ENCODE measurements at regions not wholly inside any gene's neighbourhood (a gene's known extent, or its start where the extent isn't known, plus 50 kb on each side); places are given as distances from the start of the nearest gene placed in this dataset.
A peak's percentile ranks its signal among the peaks of the same experiment; 100 is the strongest.

GRCh38 chr1:235925016-235925415, 58.3 kb upstream of the LYST start:
- TF ChIP-seq, protein P1, sequence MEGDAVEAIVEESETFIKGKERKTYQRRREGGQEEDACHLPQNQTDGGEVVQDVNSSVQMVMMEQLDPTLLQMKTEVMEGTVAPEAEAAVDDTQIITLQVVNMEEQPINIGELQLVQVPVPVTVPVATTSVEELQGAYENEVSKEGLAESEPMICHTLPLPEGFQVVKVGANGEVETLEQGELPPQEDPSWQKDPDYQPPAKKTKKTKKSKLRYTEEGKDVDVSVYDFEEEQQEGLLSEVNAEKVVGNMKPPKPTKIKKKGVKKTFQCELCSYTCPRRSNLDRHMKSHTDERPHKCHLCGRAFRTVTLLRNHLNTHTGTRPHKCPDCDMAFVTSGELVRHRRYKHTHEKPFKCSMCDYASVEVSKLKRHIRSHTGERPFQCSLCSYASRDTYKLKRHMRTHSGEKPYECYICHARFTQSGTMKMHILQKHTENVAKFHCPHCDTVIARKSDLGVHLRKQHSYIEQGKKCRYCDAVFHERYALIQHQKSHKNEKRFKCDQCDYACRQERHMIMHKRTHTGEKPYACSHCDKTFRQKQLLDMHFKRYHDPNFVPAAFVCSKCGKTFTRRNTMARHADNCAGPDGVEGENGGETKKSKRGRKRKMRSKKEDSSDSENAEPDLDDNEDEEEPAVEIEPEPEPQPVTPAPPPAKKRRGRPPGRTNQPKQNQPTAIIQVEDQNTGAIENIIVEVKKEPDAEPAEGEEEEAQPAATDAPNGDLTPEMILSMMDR (IDR thresholded peaks at IDR 0.05; ENCODE audit: low read depth, low read length, missing control alignments): no peak
- in situ Hi-C loops (cut with HindIII; ENCODE audit: low sequenced_read_pairs): no loop called here
- no peak for DNase-seq (ENCODE audit: low read depth)
- no peak overlapping the region for H3K4me3 ChIP-seq (ENCODE audit: low read depth, low read length)

GRCh38 chr1:235923466-235924021, 56.8 kb upstream of the LYST start:
- no peak overlapping the region for H3K4me3 ChIP-seq (ENCODE audit: low read depth, low read length)
- DNase-seq (ENCODE audit: low read depth): no peak
- in situ Hi-C loops (cut with HindIII; ENCODE audit: low sequenced_read_pairs): no loop called here
- TF ChIP-seq, protein P1 (IDR thresholded peaks at IDR 0.05; ENCODE audit: low read depth, low read length, missing control alignments): no peak

- no peak overlapping the region for H3K4me3 ChIP-seq (ENCODE audit: low read depth, low read length)
- in situ Hi-C loops (cut with HindIII; ENCODE audit: low sequenced_read_pairs): no loop called here
- TF ChIP-seq, protein P1 (IDR thresholded peaks at IDR 0.05; ENCODE audit: low read depth, low read length, missing control alignments): no peak
- DNase-seq (ENCODE audit: low read depth): no peak
These were observed 54.1 kb upstream of the LYST start for GRCh38 chr1:235920596-235921375.

GRCh38 chr1:235919833-235920441, 53.2 kb upstream of the LYST start:
- DNase-seq (ENCODE audit: low read depth): peak; percentile 65
- in situ Hi-C loops (cut with HindIII; ENCODE audit: low sequenced_read_pairs): no loop called here
- H3K4me3 ChIP-seq (ENCODE audit: low read depth, low read length): no peak overlapping the region
- TF ChIP-seq, protein P1 (IDR thresholded peaks at IDR 0.05; ENCODE audit: low read depth, low read length, missing control alignments): no peak

DNA sequence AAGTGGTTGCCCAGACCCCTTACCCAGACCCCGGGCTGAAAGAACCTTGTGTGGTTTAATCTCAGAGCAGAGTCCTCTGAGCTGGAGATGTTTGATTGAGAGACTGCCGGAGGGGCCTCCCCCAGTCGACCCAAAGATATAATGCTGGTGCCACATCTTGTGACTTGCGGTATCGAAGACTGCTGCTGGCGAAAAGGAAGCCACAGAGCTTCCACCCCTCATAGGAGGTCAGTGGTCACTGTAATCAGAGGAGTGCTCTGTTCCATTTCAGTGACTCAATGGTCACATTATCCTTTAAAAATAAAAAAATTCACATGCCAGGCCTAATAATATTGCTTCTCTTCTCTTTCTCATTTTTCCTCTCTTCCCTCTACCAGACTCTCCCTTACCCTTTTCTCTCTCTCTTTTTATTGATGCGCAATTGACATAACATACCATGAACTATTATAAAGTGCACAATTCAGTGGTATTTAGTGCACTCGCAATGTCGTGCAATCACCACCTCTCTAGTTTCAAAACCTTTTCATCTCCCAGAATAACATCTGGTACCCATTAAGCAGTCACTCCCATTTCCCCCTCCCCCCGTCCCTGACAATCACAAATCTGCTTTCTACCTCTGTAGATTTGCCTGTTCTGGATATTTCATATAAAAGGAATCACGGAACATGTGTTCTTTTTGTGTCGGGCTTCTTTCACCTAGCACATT, 52.6 kb upstream of the LYST start:
- TF ChIP-seq, protein P1 (IDR thresholded peaks at IDR 0.05; ENCODE audit: low read depth, low read length, missing control alignments): no peak
- in situ Hi-C loops (cut with HindIII; ENCODE audit: low sequenced_read_pairs): no loop called here
- H3K4me3 ChIP-seq (ENCODE audit: low read depth, low read length): no peak overlapping the region
- DNase-seq (ENCODE audit: low read depth): no peak

GRCh38 chr1:235918465-235918864, 51.8 kb upstream of the LYST start:
- TF ChIP-seq, protein P1 (IDR thresholded peaks at IDR 0.05; ENCODE audit: low read depth, low read length, missing control alignments): no peak
- H3K4me3 ChIP-seq (ENCODE audit: low read depth, low read length): no peak overlapping the region
- no peak for DNase-seq (ENCODE audit: low read depth)
- in situ Hi-C loops (cut with HindIII; ENCODE audit: low sequenced_read_pairs): no loop called here

All from astrocyte of the cerebellum (primary cell).